ENCODE measurements at regions not wholly inside any gene's neighbourhood (a gene's known extent, or its start where the extent isn't known, plus 50 kb on each side); places are given as distances from the start of the nearest gene placed in this dataset.

DNA sequence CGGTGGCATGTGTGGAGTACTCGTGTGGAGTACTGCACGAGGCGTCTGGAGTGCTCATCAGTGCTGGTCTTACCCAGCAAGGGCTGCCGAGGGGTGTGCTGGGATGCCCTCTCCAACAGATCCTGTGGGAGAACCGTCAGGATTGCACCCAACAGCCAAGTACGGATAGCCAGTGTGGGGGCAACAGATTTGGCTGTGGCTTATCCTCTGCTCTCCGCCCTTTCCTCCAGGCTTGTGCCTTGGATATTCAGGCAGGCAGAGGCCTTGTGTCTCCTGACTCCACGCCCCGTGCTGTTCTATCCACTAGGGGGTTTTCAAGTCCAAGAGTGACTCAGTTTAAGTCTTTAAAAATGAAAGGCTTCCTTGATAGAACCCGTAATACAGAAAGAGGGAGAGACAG lies 321.0 kb upstream of the HS6ST1 start:
- DNase-seq (ENCODE audit: low read depth in 4 of 4, low spot score in 3 of 4): no peak

DNA sequence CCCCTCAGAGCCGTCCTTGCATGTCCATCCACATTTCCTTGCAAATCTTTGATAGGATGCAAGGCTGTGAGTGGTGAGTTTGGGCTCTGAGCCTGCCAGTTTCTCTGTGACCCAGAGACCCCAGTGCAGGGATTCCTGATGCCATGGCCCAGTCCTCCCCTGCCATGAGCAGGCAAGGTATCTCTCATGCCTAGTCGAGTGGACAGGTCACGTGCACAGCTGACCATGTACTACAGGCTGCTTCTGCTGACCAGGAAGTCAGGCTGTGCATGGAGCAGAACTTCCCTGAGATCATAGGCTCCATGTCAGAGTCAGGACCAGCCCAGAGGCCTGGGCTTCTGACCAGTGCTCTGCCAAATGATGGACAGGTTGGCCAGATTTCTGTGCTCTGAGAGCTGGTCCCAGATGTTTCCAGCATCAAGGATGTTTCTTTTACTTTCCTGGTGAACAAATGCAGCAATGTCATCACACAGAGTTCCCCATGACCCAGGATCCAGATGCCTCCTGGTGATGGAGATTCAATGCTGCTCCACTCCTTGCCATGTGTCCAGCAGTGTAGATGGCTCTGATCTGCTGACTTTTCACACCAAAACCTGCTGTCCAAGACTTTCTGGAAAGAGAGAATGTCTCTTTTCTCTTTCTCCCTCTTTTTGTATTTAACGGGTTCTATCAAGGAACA lies 321.6 kb upstream of the HS6ST1 start:
- DNase-seq (ENCODE audit: low read depth in 4 of 4, low spot score in 3 of 4): no peak

DNA sequence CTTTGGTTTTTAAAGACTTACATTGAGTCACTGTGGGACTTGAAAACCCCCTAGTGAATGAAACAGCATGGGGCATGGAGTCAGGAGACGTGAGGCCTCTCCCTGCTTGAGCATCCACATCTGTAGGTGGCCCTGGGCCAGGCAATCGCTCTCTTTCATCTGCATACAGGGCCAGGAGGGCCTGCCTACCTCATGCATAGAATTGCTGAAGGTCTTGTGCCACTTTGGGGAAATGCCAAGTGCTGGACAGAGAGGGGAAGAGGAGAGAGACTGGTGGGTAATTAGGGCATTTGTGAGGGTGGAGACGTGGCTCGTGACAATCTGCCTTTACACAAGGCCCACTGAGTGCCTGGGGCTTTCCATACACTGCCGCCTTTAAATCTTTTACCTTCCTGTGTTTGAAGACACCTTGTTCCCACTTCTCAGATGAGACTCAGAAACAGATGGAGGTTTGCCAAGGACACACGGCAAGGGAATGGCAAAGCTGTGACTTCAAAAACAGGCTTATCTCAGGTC lies 322.2 kb upstream of the HS6ST1 start:
- DNase-seq (ENCODE audit: low read depth in 4 of 4, low spot score in 3 of 4): no peak

DNA sequence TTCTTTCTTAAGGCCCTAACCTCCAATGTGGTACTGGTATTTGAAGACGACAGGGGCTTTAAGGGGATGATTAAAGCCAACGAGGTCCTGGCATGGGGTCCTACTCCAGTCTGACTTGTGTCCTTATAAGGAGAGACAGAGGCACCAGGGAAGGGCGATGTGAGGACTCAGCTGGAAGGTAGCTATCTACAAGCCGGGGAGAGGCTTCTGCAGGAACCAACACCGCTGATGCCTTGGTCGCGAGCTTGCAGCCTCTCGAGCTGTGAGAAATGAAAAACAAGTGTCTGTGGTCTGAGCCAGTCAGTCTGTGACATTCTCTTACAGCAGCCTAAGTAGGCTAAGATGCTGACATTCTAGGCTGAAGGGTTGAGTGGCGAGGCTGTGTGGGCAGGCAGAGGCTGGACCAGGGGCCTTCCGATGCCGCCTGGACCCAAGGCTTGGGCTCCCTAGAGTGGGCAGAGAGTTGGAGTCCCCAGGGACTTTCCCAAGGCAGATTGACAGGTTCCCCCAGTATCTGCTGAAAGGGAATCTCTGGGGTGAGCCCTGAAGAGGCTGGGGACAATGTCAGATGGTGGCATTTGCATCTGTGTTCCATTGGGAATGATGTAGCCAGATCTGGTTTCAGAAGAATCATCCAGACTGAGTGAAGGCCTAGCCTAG lies 322.9 kb upstream of the HS6ST1 start:
- DNase-seq (ENCODE audit: low read depth in 4 of 4, low spot score in 3 of 4): no peak

DNA sequence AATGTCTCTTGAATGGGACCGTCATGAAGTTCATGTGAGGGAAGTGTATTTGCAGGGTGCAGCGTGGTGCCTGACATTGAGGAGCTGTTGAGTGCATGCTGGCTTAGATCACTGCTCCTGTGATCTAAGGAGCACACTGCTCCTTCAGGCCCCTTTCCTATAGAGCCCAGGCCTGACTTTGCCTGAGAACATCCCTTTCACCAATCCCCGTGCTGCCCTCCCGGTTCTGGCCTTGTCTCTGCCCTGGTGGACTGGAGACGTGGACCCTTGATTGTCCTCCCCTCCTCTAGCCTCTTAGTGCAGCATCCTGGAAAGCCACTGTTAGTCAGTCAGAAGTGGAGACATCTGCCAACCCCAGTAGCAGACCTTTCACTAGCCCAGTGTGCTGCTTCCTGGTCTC lies 323.6 kb upstream of the HS6ST1 start:
- DNase-seq (ENCODE audit: low read depth in 4 of 4, low spot score in 3 of 4): no peak

DNA sequence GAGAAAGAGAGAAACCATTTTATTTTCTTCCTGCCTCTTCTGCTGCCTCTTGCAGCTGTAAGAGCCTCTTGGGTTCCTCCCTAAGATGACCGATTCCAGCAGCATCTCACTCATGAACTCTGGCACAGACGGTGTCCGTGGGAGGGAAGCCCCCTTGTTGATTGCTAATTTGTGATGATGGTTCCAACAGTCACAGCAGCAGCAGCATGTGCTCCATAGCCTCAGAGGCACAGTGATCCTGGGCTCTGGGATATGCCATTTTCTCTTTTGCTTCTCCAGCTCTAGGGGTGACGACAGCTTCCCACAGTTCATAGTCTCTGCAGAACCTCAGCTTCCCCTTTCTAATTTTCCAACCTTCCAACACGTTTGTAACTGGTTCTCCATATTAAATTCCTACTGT lies 324.2 kb upstream of the HS6ST1 start:
- no peak for DNase-seq (ENCODE audit: low read depth in 4 of 4, low spot score in 3 of 4)

DNA sequence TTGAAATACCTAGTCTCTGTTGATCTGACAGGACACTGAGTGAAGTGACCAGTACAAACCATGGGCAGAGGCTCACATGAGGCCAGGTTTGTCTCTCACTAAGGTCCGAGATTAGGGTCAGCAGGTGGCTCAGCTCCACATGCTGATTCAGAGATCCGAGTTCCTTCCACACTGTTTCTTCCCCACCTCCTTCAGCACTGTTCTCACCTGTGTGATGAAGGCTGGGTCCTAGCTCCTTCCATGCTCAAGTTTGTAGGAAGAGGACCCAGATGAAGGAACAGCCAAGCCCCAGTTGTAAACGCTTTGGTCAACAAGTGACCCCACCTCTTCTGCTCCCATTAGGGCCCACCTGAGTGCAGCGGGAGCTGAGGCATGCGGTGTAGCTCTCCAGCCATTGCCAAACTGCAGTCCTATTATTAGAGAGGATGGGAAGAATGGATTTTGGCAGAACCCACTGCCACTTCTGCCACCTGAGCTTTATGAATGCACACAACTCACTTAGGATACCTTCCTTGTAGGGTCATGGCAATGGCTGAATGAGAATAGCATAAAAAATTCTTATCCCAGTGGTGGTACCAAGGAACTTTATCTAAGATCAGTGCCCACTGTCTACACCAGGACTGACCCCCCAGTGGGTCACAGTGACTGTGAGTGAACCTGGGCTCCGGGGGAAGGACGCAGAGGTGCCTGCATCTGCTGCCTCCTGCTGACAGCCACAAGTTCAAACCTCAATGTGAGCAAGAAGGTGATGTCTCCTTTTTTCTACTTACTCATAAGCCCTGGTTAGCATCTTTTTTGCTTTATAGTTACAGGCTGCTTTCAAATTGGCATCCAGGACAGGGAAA lies 324.8 kb upstream of the HS6ST1 start:
- no peak for DNase-seq (ENCODE audit: low read depth in 4 of 4, low spot score in 3 of 4)

DNA sequence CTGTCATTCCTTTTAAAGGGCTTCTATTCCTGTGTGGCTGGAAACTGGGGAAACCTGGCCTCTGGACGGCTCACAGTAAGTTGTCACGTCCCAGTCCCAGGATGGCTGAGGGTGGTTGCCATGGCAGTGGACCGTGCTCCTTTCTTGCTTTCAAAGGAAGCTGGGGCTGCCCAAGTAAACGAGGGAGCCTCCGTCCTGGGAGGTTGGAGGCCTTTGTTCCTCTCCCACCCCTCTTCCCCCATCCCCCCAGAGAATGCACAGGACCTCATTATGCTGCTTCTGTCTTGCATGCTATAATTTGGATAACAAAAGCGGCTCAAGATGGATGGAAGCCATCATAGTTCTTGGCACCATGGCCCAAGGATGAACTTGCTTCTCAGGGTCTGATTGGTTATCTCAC lies 325.5 kb upstream of the HS6ST1 start:
- DNase-seq (ENCODE audit: low read depth in 4 of 4, low spot score in 3 of 4): no peak

DNA sequence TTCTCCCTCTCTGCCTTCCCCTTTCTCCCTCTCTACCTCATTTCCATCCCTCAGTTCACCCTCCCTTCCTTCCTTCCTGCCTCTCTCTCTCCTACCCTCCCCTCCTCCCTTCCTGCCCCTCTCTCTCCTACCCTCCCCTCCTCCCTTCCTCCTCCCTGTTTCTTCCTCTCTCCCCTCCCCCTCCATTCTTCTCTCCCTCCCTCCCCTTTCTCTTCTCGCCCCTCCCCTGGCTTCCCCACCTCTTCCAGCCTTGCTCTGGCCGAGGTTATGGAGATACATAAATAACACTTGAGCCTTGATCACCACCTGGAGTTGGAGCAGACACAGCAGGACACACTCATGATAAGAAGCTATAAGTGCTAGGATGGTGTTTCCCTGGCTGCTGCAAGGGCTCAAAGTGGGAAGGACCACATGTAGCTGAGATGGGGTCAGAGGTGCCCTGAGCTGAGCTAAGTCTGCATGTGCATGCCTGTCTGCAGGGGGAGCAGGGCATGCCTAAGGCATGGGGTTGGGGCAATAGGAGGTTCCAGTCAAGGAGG lies 326.1 kb upstream of the HS6ST1 start:
- DNase-seq (ENCODE audit: low read depth in 4 of 4, low spot score in 3 of 4): no peak

DNA sequence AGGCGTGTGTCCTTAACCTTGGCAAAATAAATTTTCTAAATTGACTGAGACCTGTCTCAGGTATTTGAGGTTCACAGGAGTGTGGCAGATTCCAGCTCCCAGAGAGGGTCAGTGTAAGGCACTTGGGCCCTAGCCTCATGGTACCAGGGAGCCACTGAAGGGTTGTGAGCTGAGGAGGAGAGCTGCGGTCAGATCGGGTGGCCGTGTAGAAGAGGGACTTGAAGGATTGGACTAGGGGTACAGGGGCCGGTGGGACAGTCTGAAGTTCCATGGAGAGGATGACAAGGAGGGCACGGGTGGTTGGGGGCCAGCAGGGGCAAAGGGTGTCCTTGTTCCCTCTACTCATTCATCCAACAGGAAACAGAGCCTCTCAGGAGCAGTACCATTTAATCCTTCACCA lies 327.0 kb upstream of the HS6ST1 start:
- no peak for DNase-seq (ENCODE audit: low read depth in 4 of 4, low spot score in 3 of 4)

DNA sequence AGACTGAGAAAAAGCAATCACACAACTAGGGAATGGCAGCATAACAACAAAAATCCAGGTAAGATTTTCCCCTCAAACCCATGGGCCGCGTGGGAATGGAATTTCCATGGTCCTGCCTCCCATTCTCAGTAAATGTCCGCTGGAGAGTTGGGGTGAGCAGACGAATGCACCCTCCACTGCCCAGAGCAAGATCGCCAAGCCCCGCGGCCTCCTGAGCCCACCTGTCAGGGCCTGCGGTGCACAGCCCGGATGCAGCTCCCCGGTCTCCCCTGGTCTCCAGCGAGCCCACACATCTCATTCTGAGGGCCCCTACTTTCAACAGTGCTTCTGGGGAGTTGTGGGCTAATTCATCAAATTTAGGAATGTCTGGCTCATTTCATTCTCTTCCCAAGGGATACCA lies 327.4 kb upstream of the HS6ST1 start:
- DNase-seq (ENCODE audit: low read depth in 4 of 4, low spot score in 3 of 4): no peak

DNA sequence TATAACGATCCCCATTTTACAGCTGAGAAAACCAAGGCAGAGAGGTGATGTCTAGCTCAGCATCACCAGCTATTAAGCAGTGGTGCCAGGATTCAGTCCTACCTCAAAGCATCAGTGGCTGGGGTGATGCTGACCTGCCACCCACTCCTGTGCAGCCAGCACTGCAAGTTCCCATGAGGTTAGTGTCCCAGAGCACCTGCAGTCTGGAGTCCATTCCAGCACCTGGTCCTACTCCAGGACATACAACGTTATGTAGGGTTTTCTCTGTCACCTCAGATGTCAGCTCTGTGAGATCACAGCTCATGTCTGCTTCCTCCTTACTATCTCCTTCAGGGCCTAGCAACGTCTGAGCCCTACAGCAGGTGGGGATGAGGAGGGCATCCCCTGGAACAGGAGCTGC lies 328.0 kb upstream of the HS6ST1 start:
- no peak for DNase-seq (ENCODE audit: low read depth in 4 of 4, low spot score in 3 of 4)

DNA sequence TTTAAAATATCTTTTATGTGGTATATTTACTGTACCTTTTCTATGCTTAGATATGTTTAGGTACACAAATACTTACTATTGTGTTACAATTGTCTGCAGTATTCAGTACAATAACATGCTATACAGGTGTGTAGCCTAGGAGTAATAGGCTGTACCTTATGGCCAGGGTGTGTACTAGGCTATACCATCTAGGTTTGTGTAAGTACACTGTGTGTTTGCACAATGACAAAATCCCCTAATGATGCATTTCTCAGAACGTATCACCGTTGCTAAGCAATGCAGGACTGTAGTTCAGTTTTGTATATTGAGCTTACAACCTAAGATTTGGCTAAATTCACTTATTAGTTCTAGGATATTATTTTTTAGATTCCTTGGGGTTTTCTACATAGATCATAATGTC lies 332.3 kb upstream of the HS6ST1 start:
- DNase-seq (ENCODE audit: low read depth in 4 of 4, low spot score in 3 of 4): no peak

DNA sequence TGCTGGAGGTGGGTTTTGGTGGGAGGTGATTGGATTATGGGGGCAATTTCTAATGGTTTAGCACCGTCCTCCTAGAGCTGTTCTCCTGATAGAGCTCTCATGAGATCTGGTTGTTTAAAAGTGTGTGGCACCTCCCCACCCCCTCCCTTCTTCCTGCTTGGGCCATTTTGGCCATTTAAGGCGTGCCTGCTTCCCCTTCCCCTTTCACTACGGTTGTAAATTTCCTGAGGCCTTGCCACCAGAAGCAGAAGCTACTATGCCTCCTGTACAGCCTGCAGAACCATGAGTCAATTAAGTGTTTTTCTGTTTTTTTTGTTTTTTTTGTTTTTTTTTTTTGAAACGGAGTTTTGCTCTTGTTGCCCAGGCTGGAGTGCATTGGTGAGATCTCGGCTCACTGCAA lies 335.7 kb upstream of the HS6ST1 start:
- DNase-seq (ENCODE audit: low read depth in 4 of 4, low spot score in 3 of 4): no peak

DNA sequence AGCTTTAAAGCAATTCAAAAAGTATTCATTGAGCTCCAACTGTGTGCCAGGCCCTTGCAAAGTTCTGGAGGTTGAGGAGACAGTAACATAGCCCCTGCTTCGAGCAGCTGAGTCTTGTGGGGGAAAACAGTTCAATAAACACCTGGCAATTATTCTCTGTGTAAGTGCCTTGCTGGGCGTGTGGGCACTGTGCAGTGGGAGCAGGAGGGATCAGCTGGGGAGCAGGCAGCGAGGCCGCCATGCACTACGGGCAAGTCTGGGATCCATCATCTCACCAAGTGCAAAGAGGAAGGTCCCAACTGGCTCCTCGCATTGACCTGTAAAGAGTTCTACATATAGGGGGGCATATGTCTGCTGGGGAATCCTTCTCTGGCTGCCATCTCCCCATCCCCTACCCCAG lies 342.2 kb upstream of the HS6ST1 start:
- no peak for DNase-seq (ENCODE audit: low read depth in 4 of 4, low spot score in 3 of 4)

DNA sequence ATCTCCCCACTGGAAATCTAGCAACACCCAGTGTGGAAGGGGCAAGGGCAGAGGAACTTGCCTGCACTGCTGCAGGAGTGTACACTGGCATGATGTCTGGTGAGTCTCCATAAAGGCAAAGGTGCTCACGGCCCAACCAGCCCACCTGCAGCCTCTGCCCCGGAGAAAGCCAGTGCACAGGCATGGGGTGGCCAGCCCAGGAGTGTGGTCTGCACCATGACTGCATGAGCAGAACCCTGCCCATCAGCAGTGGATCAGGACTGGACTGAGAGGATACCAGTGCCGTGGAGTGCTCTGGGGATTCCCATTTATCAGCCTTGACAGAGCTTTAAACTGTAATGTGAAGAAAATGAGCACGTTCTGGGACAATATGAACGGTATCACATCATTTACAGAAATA lies 342.6 kb upstream of the HS6ST1 start:
- DNase-seq (ENCODE audit: low read depth in 4 of 4, low spot score in 3 of 4): no peak

DNA sequence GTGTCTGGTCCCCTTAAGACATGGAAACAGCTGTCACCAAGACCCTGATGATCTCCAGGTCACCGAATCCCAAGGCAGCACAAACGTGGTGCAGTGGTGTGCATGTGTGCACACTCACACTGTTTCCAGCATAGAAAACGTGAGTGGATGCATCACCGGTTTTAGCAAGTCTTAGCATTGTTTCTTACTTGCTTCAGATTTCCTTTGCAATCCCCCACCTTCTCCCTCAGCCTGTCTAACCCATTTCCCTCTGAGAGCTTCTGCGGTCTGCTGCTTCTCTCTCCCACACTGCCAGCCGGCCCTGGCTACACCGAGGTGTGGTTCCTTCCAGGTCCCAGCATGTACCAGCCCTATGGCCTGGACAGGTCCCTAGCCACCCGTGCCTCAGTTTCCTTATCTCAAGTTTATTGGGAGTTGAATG lies 343.4 kb upstream of the HS6ST1 start:
- DNase-seq (ENCODE audit: low read depth in 4 of 4, low spot score in 3 of 4): no peak

DNA sequence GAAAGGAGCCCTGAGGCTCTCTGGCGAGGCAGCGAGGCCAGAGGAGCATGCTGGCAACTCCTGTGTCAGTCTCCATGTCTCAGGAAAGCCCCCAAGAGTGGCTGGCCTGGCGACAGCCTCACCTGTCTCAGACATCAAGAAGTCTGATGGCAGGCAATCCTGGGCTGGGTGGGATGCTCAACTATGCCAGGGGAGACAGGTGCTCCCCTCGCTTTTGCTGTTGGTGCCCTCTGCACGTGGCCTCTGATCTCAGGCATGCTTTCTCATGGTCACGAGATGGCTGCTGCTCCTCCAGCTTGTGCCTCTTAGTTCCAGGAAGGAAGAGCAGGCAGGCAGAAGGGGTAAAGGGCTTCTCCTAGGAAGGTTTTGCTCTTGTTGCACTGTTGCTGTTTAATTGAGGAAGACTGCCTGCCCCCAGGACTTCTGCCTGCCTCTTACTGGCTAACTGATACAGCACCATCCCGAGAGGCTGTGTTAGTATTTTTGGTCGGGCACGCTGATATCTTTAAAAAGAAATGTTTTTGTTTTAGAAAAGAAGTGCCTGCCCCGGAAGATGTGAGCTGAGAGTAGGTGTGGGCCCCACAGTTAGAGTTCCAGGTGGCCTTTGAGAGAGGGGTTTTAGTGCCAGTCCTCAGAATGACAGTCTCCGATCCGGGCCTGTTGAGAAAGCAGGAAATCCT lies 344.8 kb upstream of the HS6ST1 start:
- DNase-seq (ENCODE audit: low read depth in 4 of 4, low spot score in 3 of 4): no peak

DNA sequence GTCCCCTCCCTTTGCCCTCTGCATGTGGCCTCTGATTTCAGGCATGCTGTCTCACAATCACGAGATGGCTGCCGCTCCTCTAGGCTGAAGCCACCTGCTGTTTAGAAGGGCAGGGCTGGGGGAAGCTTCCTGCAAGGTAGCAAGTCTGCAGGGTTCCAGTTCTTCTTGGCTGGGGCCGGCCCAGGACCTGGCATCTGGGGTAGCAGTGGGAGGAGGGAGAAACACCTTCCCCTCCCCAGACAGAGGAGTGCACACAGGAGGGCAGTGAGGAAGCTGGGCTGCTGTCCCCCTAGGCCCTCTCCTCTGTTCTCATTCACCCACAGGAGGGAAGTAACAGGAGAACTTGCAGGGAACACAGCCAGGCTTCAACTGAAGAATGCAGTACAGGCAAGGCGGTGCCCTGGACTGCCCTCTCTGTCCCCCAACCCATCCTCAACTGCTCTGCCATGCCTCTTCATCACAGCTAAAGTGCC lies 345.9 kb upstream of the HS6ST1 start:
- no peak for DNase-seq (ENCODE audit: low read depth in 4 of 4, low spot score in 3 of 4)

DNA sequence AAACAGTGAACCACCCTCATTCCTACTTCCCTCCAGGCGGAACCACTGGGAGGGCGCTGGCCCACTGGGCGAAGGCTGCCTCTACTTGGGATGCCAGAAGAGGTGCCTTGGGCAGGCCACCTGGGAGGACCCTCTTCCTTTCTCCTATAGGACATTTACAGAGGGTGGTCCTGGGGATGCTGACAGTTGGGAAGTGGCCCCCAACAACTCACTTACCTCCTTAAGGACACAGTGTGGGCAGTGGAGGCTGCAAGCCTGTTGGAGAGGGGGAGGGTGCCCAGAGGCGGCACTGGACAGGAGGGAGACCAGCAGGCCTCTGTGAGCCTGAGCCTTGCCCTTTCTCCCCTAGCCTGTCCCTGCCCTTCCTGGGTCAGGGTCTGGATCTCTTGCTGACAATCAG lies 346.4 kb upstream of the HS6ST1 start:
- DNase-seq (ENCODE audit: low read depth in 4 of 4, low spot score in 3 of 4): no peak

DNA sequence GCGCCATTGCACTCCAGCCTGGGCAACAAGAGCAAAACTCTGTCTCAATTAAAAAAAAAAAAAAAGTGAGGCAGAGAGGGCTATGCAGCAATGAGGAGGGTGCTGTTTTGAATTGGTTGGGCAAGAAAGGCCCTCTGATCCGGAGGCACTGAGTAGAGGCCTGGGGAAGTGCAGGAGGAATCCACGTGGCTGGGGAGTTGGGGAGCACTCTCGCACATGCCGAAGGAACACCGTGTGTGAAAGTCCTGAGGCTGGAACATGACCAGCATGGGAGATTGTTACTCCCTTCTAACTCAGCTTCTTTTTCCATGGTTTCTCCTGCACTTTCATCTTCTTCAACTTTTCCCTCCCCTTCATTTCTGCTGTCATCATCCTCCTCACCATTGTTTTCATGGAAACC lies 347.9 kb upstream of the HS6ST1 start:
- no peak for DNase-seq (ENCODE audit: low read depth in 4 of 4, low spot score in 3 of 4)
